SIG-M5 treated with dmso at 0.1 percent for 504 hours (cell line): ENCODE measurements at regions not wholly inside any gene's neighbourhood (a gene's known extent, or its start where the extent isn't known, plus 50 kb on each side); places are given as distances from the start of the nearest gene placed in this dataset.

Source experiments
- DNase-seq: peaks from one replicate; lab custom pipeline; 2025; ENCODE audit not compliant: unreplicated experiment; lab: John Stamatoyannopoulos, UW

DNA sequence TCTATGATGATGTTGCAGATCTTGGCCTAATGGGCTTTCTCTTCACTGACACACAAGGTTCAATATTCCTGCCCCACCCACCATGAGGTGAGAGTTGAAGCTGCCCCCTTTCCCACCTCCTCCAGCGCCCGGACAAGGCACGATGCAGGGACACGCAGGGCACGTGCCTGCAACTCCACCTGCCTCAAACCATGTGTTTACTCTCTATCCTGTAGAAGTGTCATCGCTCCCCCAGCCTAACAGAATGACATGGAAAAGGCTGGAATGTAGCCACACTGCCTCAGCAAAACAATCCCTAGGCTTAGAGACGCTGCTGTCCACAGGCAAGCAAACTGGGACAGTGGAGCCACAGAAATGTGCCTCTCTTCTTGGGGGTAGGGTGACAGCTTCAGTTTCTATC, 92.9 kb upstream of the SOD1 start:
- DNase-seq = no peak

DNA sequence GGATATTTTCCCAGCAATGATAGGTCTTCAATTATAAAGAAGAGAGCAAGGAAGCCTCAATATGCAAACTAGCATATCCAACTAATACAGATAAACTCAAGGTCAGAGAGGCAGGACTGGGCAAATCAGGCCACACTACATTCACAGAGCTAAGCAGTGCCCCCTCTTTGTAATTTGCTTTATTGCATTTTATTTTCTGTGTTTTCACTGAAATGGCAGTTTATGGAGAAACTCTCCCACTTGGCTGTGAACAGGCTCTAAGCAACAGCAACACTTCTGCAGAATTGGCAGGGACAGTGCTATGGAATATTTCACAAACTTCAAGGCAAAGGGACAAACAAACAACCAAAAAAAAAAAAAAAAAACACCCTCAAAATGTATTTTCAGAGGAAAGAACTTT, 93.4 kb upstream of the SOD1 start:
- DNase-seq = no peak

DNA sequence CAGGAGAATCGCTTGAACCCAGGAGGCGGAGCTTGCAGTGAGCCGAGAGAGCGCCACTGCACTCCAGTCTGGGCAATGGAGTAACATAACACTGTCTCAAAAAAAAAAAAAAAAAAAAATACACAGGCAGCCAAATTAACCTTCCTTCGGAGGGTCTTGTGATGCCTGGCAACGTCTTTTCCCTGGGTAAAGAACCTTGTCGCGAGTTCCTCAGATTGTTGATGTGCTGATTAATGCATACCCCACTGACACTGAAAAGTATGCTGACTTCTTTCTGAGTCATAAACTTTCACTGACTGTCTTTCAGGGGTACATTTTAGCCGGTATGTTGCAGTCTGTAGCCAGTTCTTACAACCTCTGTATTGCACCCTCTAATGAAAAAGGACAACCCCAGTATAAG, 95.1 kb upstream of the SOD1 start:
- DNase-seq = no peak

DNA sequence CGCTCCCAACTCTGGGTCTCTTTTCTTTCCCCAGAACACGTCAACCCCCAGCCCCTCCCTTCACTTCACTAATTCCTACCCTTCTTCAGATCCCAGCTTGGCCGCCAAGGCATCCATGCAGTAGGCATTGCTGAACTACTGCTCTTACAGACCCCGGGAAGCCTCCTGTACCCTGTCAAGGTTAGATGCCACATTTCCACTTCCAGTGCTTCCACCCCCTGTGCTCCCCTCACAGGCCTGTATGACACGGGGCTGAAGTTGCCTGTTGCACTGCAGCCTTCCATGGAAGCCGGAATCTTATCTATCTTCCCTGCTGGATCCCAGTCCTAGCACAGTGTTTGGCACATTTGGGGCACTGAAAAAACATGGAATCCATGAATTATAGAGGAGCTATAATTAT, 99.0 kb upstream of the SOD1 start:
- no peak for DNase-seq

DNA sequence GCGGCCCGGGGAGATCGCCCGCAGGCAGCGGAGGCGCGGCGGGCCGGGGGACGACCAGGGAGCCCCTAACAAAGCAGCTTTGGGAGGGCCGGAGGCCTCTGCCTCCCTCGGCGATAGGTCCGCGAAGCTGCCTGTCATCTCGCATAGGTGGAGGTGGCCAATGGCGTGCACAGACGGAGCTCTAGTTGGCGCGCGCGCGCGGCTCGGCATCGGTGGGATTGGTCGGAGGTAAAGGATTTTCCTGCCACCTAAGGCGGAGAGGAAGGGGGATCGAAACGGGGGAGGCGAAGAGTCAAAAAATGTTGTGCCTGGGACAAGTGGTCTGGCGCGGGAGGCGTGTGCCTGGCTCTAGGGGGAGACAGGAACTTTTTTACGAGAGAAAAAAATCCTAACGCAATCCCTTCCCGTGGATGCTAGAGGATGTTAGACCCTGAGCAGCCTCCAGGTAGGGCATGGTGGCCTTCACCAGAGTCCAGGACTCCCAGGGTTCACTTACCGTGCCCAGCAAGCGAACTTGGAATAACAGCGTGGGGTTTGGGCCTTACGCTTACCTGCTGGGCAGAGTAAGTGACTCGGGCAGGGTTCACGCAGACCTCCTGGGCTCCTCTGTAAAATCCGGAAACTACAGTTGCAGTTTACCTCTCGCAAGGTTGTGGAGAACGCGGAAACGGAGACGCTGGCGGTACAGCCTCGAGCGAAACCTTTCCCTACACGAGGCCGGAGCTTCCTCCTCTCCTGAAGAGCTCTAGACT, 99.9 kb upstream of the SOD1 start:
- peak; percentile 54 for DNase-seq

DNA sequence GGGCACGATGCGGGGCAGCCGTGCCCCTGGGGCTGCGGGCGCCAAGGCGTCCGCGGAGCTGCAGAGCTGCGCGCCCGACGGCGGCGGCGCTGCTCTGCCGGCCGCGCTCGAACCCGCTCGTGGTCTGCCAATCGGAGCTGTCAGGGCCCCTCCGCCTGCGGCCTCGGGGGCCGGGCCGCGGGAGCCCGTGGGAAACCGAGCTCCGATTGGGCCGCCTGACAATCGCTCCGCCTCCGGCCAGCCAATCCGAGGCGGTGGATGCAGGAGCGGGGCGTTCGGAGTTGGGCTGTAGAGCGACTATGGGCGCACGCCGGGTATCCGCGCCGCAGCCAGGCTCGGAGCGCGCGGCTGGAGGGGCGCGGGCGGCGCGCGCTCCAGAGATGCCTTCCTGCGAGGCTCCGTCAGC, 100.5 kb upstream of the SOD1 start:
- DNase-seq = peak; percentile 74

DNA sequence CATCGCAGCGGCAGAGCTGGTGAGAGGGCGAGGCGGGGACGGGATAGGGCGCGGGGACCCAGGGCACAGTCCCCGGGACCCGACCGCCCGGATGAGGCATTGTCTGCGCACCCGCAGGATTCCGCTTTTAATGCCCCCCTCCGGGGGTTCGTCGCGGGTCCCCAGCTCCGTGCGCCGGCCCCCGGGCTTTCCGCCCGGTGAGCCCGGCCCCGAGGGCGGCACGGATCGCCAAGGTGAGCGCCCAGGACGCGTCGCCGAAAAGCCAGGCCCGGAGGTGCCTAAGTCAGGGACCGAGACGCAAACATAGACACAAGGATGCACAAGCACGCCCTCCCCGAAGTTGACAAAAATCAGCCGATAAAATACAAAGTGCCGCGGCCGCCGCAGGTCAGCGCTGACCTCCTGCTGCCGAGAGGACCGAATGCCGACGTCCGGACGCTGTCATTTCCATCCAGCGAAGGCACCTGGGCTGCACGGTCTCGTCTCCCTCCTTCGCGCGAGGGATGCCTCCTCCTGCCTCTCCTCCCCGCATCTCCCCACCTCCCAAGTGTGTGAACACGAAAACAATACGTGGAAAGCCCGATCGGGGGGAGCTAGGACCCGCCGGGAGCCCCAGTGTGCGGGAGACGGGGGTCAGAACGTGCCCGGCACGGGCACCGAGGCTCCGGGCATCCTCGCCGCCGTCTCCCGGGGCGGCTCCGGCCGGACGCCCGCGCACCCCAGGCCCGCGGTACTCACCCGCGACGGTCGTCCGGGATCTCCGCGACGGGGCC, 101.1 kb upstream of the SOD1 start:
- DNase-seq = no peak

DNA sequence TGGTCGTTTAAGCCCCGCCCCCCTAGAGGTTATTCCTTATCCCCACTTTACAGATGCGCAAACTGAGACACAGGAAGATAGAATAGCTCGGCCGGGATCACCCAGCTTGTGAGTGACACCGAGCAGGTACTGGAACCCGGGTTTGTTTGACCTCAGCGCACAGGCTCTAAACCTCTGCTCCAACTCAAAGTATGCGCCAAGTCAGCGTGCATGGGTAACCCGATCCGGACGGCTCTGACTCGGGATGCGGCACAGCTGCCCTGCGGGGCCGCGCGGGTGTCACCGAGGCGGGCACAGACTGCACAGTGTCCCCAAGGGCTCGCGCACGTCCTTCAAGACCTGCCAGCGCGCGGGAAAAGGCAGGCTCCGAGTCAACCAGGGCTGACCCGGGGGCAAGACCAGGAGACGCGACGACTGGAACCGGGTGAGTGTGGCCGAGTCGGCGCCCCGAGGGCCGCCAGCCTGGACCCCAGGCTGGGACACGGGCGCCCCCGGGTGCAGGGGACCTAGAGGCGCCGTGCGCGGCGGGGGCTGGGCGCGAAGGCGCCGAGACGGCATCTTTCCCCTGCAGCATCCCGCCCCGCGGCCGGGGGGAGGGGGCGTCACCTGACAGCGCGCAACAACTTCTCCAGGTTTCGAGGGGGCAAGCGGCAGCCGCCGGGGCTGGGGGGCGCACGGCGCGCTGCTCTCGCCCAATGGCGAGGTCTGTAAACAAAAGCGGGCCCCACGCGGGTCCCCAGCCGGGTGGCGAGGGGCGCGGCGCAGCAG, 101.9 kb upstream of the SOD1 start:
- no peak for DNase-seq

DNA sequence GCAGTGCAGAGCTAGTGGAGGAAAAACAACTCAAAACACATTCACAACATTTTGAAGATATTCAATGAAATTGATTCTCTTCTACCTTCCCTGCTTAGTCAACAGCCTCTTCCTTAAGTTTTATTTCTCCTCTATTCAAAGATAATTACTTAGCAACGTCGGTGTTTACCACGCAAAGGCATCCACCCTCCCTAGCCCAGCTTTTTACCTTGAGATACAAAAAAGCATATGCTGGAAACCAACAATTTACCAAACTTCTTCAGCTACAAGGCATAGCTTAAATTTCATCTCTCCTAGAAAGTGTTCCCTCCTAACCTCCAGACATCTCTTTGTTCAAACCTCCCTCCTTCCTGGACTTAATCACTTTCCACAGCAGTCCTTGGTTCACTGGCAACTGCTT, 102.8 kb upstream of the SOD1 start:
- DNase-seq = no peak

DNA sequence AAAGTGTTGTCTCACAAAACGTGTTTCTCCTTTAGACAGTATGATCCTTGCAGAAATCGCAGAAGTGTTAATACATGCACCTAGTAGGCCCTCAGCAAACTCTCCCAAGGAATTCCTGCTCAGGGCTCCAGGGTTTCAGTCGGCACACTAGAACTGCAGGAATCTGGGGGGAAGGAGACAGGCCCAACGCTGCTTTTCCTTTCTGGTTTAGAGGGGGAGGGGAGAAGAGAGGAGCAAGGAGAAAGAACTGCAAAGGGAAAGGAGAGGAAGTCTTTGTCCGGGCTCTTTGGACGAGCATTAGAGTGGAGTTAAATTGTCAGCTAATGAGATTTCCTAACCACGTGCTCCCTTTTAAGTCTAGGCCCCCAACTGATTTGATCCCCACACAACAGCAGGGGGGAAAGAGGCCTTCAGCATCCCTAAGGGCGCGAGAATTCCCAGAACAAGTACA, 103.7 kb upstream of the SOD1 start:
- DNase-seq = no peak

DNA sequence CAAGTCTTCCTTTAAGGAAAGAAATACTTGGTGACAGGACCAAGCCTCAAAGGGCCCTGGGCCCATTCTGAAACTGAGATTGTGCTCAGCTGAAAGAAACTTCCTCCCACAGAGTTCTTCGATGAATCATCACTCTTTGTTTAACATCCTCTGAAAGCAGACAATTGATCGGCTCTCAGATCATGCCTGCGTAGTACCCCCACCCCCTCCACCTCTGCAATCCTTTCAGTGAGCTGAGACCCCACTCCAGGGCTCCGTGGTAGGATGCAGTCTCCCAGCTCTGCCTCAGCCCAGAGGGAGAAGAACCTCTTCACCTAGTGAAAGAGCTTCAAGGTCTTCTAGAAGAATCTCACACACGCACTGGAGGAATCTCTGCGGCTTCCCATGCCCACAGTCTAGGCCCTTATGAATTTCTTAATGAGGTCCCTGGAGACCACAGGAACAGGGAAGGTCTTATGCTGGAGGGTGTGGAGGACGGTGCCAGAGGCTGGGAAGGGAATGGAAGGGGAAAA, 104.9 kb upstream of the SOD1 start:
- DNase-seq = no peak

DNA sequence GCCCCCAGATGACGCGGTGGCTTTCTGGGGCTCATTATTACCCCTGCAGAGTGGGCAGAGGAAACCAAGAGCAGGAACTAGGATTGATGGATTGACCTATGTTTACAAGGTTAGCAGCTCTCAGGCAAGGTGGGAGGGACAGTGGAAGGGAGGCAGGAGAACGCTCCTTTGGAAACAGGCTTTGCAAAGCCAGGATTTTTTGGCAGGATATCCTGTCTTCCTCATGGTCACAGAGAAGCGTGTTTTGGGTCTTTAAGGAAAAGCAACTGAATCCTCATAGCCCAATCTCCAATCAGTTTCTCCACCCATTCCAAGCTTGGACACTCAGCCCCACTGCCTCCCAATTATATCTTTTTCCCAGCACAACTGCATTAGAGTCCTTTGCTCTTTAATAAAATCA, 105.6 kb upstream of the SOD1 start:
- DNase-seq = no peak

DNA sequence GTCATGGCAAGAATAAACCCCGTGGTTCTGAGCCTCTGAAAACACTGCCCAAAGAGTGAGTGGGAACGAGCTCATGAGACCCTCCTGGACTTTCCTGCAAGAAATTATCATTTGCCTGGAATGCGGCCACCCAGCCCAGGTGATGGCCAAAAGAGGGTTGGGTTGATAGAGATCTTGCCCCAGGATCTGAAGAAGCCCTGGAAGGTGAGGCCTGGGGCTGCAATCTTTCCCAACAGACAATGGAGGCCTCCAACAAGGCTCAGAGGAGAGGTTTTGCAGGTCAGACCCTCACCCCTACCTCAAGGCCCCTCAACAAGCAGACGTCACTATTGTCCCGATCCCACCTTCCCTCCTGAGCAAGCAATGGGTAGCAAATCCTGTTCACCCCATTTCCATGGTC, 106.0 kb upstream of the SOD1 start:
- no peak for DNase-seq

DNA sequence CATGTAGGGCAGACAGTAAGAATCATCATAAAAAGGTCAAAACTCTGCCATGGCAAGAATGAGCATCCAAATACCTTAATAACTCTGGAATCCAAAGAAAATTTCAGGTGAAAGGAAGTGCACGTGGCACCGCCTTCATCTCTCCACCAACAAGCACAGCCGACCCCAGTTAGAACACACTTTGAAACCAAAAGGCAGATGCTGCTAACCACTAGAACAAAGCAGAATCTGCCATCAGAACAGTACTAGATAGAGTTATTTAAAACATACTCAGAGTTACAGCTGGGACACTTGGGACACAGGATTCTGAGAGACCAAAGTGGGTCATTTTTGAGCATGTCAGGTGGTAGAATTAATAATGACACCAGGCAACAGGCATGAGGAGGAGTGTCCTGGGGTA, 106.7 kb upstream of the SOD1 start:
- no peak for DNase-seq

DNA sequence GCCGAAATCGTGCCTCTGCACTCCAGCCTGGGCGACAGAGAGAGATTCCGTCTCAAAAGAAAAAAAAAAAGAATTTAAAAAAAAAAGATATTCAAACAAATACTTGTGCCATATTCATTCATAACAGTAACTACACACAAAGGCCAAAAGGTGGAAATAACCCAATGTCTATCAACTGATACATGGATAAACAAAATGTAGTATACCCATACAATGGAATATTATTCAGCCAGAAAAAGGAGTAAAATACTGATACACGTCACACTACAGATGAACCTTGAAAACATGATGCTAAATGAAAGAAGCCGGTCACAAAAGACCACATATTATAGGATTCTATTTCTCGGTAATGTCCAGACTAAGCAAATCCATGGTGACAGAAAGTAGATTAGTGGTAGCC, 109.4 kb upstream of the SOD1 start:
- no peak for DNase-seq

DNA sequence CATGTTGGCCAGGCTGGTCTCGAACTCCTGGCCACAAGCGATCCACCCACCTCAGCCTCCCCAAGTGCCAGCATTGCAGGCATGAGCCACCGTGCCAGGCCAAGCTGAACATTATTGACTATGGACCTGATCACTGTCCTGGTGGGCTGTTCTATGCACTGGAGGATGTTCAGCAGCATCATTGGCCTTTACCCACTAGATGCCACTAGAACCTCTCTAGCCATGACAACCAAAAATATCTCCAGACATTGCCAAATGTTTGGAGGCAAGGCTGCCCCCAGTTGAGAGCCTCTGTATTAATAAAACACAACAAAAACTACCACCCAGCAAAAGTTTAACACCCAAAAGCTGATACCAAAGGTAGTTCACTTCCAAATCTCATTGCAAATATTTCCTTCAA, 110.8 kb upstream of the SOD1 start:
- DNase-seq = no peak

DNA sequence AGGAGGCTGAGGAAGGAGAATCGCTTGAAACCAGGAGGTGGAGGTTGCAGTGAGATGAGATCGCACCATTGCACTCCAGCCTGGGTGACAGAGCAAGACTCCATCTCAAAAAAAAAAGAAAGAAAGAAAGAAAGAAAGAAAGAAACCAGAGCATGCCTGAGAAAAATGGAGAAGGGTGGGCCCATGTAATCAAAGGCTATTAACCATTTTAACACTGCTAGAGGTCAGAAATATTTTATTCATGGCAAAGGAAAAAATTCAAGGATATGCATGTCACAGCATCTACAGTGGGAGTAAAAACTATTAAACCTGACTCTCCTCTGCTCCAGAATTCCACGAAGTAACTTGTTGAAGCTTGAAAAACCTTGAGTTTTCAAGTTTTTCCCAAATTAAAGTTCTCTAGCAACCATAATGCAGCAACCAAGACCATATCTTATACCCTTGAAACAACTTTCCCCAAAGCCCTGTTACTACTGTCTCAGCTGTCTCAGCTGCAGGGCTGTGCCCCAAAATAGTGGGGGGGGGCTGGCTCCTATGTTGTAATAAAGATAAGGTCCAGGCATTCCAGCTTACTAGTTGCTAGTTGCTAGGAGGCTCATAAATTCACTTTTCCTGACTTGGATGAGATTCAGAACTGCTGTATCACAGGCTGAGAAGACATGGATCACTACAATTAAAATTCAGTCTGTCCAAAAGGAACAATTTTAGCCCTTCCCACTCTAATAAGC, 112.9 kb upstream of the SOD1 start:
- DNase-seq = no peak

DNA sequence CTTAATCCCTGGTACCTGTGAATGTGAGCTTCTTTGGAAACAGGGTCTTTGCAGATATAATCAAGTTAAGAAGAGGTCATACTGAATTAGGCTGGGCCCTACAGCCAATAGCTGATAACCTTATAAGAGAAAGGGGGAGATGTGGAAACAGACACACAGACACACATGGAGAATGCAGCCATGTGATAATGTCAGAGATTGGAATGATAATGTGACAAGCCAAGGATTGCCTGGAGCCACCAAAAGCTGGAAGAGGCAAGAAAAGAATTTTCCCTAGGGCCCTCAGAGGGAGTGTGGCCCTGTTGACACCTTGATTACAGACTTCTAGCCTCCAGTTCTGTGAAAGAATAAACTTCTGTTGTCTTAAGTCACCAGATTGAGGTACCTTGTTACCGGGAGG, 114.5 kb upstream of the SOD1 start:
- no peak for DNase-seq

DNA sequence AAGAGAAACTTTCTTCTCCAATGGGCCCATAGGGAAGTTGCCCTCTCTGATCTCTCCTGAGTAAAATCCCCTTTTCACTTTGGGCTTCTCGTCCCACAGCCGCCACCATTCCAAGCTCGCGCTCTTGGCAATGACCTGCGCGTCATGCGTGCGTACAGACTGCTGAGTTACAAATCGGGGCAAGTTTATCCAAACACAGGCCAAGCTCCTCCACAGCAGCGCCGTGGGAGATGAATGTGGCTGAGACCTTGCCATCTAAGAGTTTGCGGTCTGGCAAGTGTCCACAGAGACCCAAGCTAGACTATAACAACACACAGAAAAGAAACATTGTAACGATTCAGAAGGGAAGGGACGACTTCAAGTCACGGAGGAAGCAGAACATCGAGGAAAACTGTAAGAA, 116.3 kb upstream of the SOD1 start:
- no peak for DNase-seq

DNA sequence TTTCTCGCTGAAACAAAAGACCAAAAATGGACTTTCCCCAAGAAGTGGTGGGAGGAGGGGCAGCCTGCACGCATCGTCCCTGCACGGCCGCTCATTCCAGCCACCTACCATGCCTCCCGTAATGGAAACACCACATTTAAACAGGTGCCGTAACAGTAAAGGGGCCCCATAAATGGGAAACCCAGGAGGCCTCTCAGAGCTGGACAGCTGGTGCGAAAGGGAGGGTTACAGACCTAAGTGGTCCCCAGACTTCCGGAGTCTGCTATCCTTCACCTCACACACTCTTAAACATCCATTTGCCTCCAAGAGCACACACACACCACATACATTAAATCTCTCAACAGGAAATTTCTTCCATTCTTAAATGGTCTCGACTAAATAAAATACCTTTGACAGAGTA, 120.7 kb upstream of the SOD1 start:
- no peak for DNase-seq
